ENCODE measurements at regions not wholly inside any gene's neighbourhood (a gene's known extent, or its start where the extent isn't known, plus 50 kb on each side); places are given as distances from the start of the nearest gene placed in this dataset.

DNA sequence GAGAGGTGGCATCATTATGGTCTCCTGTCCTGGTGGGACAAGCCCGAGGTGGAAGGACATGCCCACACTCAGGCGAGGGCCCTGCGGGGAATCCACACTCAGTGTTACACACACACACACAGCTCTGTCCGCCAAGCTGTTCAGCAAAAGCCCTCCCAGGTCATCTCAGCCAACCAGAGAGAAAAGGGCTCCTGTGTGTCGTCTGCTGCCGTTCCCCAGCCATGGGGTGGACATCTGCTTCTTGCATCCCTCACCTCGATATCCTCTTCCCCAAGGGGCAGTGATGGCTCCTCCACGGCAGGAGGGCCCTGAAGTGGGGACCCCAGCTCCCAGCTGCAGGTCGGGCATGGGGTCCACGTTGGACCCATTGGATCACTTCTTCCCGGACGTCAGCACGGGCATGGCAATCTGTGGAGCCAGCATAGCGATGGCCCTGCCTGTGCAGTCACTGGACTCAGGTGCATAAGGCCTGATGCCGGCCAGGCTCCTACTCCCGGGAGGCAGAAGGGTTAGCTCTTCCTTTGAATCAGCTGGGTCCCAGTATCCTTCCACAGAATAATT is 290.1 kb downstream of the C16orf95 start:
- peak; percentile 66 for DNase-seq (ENCODE audit: low spot score)
- Histone ChIP-seq H3K27ac (no peak overlapping the region), H3K4me3 (no peak overlapping the region)
- no peak for TF ChIP-seq CTCF (IDR thresholded peaks at IDR 0.05)

GRCh38 chr16:87028481-87029320 is 288.5 kb downstream of the C16orf95 start:
- no peak overlapping the region for H3K4me3 ChIP-seq
- no peak overlapping the region for H3K27ac ChIP-seq
- peak; percentile 60 for DNase-seq (ENCODE audit: low spot score)
- TF ChIP-seq CTCF (IDR thresholded peaks at IDR 0.05) = no peak

DNA sequence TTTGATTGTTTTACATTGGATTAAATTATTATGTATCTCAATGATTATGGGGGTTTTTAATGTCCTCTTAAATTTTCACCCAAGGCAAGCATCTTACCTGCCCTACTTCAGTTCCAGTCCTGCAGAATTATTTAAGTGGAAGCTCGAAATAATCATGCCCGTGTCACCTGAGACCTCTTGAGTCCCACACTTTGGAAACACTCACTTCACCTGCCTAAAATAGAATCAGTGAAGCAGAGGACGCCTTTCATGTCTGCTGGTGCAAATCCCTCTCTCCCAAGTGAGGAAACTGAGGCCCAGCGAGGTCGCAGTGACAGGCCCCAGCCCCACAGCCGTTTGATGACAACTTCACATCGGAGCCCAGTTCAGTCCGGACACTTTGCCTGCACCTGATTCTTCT is 284.6 kb downstream of the C16orf95 start:
- DNase-seq (ENCODE audit: low spot score) = no peak
- TF ChIP-seq CTCF (IDR thresholded peaks at IDR 0.05) = no peak
- H3K27ac ChIP-seq = peak overlapping the region; percentile 48 to 90
- no peak overlapping the region for H3K4me3 ChIP-seq

DNA sequence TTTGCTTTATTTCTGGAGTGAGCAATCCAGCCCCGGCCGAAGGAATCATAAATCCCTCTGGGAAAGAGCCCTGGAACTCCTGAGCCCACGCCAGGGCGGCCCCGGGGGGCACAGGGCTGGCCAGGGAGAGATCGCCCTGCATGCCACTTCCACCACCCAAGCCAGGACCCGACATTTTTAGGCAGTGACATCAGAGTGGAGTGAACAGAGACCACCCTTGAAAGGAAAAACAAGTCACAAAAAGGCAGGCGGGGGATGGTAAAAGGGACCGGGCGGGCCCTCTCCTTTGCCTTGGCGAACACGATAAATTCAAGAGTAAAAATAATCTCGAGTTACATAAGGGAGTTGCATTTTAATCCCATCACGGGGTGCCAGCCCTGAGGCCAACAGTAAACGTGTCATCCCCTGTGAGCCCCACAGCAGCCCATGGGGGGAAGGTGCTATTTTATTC is 284.1 kb downstream of the C16orf95 start:
- peak overlapping the region; percentile 48 to 90 for H3K27ac ChIP-seq
- TF ChIP-seq CTCF (IDR thresholded peaks at IDR 0.05) = no peak
- peak overlapping the region; percentile 47 for H3K4me3 ChIP-seq
- peak; percentile 84 for DNase-seq (ENCODE audit: low spot score)

DNA sequence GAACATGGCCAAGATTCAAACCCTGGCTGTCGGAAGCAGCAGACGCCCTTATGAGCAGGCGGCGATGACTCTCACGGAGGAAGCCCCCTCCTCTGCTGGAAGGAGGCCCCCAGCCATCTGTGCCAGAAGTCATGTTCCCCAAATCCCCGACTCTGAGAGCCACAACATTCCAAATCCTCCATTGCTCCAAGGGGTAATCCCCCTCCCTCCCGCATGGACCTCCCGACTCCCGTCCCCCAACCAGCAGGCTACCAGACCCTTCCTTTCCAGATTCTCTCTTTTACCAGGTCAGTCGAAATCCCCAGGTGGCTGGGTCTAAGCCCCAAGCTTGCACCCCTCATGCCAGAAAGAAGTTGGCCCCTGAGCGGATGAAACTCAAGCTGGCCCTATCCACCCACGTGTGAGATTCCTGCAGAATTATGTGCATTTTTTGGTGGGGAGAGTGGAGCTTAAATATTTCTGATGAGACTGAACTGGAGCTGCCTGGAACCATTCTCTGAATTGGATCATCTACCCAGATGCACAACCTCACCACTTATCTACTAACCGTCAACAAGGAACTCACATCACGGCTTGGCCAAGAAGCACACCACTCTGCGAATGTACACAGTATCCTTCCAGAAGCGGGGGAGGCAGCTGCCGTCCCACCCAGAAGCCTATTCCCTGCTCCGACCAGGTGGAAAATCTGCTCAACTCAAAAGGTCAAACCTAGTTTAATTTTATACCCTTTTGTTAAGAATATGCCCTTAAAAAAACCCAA is 283.5 kb downstream of the C16orf95 start:
- no peak for TF ChIP-seq CTCF (IDR thresholded peaks at IDR 0.05)
- Histone ChIP-seq H3K27ac (peak overlapping the region; percentile 48 to 90), H3K4me3 (peak overlapping the region; percentile 47)
- DNase-seq (ENCODE audit: low spot score) = no peak

DNA sequence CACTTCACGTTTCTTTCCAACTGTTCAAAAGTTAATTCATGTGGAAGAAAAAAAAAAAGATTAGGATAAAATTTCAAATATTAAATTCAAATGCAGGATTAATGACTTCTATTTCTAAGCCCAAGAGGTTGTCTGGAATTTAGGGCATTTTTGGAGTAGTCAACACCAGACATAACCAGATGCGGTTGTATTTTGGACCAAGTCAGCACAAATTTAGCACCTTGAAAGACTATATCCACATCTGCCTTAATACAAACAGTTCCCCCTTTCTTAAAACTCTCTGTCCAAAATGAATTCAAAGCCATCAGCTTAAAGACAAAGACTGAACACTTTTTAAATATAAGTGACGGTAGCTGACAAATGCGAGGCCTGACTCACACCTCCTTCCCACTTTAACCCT is 282.9 kb downstream of the C16orf95 start:
- no peak for DNase-seq (ENCODE audit: low spot score)
- Histone ChIP-seq H3K4me3 (no peak overlapping the region), H3K27ac (peak overlapping the region; percentile 19 to 48)
- TF ChIP-seq CTCF (IDR thresholded peaks at IDR 0.05) = no peak

Data from coronary artery (tissue), 2 donors.